IPS-18a (cell line): ENCODE measurements at regions not wholly inside any gene's neighbourhood (a gene's known extent, or its start where the extent isn't known, plus 50 kb on each side); places are given as distances from the start of the nearest gene placed in this dataset.

Source experiments
- H3K27ac ChIP-seq: one replicate; pipeline ENCODE4 v1.5.1; 2013; ENCODE audit warnings: low read length
- H3K27me3 ChIP-seq: one replicate; pipeline ENCODE4 v1.6.1; 2013; ENCODE audit warnings: mild to moderate bottlenecking, low read length; ENCODE audit not compliant: control insufficient read depth, insufficient read depth
- H3K36me3 ChIP-seq: one replicate; pipeline ENCODE4 v1.6.1; 2013; ENCODE audit warnings: low read depth, low read length; ENCODE audit not compliant: control insufficient read depth
- H3K4me1 ChIP-seq: one replicate; pipeline ENCODE4 v1.6.1; 2013; ENCODE audit warnings: low read depth, low read length; ENCODE audit not compliant: control insufficient read depth
- H3K4me3 ChIP-seq: one replicate; pipeline ENCODE4 v1.5.1; 2013; ENCODE audit warnings: low read length
- H3K9ac ChIP-seq: one replicate; pipeline ENCODE4 v1.6.1; 2013; ENCODE audit warnings: mild to moderate bottlenecking, low read length, moderate library complexity
- H3K9me3 ChIP-seq: one replicate; pipeline ENCODE4 v1.6.1; 2013; ENCODE audit warnings: low read depth, low read length; ENCODE audit not compliant: control insufficient read depth

GRCh38 chr10:111998728-111999127 is 184.8 kb downstream of the GPAM start:
- H3K9me3 ChIP-seq: no peaks in the 10 kb centered on the region
- H3K27ac ChIP-seq: no peak overlapping the region
- no peaks in the 10 kb centered on the region for H3K27me3 ChIP-seq
- H3K4me3 ChIP-seq: no peak overlapping the region
- H3K9ac ChIP-seq: no peak overlapping the region
- H3K4me1 ChIP-seq: peaks cover 21% of the 10 kb centered on the region
- H3K36me3 ChIP-seq: no peaks in the 10 kb centered on the region

DNA sequence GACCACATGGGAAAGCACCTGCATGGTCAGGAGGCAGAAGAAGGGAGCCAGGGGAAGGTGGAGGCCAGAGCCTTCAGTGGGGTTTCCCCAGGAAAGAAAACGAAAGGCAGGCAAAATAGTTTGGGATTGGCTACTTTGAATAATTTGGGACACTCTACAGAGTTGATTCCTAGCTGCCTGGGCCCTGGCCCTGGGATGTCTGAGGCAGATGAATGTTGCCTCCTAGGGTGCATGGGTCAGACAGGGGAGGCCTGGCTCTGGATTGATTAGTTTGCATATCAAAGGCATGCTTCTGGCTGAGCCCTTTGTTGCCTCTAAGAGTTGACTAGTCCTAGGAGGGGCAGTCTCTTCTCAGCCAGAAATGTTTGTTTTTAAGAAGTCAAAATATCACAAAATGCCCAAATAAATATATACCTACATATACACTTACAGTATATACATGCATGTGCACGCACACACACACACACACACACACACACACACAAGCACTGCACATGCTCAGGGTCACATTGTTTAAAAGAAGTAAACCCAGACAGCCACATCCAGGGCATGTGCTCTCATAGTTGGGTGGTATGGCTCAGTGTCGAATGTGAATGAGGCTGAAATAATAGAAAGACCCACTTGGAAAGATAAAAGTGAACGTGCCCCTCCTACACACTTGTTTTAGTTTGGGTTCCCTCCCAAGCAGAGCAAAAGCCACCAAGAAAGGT is 184.2 kb downstream of the GPAM start:
- peak overlapping the region; percentile 16 for H3K4me3 ChIP-seq
- H3K4me1 ChIP-seq: peaks cover 21% of the 10 kb centered on the region
- no peaks in the 10 kb centered on the region for H3K27me3 ChIP-seq
- no peak overlapping the region for H3K9ac ChIP-seq
- H3K36me3 ChIP-seq: no peaks in the 10 kb centered on the region
- H3K9me3 ChIP-seq: no peaks in the 10 kb centered on the region
- no peak overlapping the region for H3K27ac ChIP-seq

DNA sequence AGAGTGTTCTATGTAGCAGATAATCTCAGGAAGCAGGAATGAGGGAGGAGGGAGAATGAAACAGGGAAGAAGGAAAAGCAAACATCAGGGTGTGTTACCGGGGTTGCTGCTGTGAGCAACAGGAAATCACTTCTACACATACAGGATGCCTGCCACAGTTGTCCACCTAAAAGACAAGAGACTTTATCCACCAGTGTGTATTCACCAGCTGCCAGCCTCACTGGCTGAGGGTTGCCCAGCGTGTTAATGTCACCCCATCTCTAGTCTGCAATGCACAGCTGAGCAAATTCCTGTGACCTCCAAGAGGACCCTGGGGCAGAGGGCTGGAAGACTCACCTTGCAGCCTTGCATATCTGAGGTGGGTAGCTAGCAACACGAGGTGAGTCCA is 183.7 kb downstream of the GPAM start:
- no peak overlapping the region for H3K27ac ChIP-seq
- no peaks in the 10 kb centered on the region for H3K9me3 ChIP-seq
- H3K36me3 ChIP-seq: no peaks in the 10 kb centered on the region
- peak overlapping the region; percentile 16 for H3K4me3 ChIP-seq
- H3K27me3 ChIP-seq: no peaks in the 10 kb centered on the region
- peaks cover 21% of the 10 kb centered on the region for H3K4me1 ChIP-seq
- no peak overlapping the region for H3K9ac ChIP-seq

DNA sequence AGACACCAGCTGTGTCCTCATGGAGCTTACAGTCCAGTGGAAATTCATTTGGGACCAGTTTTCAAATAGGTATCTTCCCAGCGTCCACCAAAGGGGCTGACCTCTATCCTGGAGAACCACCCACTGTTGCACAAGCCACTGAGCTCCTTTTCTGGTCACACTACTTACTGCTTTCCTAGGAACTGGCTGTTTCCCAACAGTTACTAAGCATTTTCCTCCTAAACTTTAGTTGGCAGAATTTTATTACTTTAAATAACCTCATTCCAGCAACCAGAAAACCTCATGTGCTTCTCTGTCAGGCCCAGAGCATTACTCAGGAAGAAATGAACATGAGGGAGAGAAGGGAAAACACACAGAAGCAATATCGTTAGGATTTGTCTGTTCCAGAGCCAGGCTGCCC is 183.1 kb downstream of the GPAM start:
- Histone ChIP-seq H3K9ac (no peak overlapping the region), H3K4me3 (no peak overlapping the region), H3K9me3 (no peaks in the 10 kb centered on the region), H3K27me3 (no peaks in the 10 kb centered on the region), H3K36me3 (no peaks in the 10 kb centered on the region), H3K27ac (no peak overlapping the region), H3K4me1 (peaks cover 21% of the 10 kb centered on the region)

DNA sequence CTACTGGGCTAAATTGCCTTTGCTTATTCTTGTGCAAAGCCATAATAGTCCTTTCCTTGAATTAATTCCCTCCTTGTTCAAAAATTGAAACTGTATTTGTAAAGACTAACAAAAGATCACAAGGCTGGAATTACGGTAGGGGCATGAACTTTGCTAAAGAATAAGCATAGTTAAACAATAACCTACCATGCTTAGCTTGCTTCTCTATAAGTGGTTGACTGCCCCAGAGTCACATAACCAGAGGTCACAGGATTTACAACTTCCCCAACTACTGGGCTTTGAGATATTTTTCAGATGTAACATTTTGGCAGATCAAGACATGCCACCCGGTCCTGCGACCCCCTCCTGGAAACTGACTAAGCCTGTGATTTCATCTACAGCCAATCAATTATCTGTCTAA is 181.4 kb downstream of the GPAM start:
- H3K9ac ChIP-seq: no peak overlapping the region
- no peak overlapping the region for H3K27ac ChIP-seq
- H3K4me3 ChIP-seq: no peak overlapping the region
- no peaks in the 10 kb centered on the region for H3K36me3 ChIP-seq
- no peaks in the 10 kb centered on the region for H3K9me3 ChIP-seq
- H3K4me1 ChIP-seq: peaks cover 24% of the 10 kb centered on the region
- no peaks in the 10 kb centered on the region for H3K27me3 ChIP-seq

DNA sequence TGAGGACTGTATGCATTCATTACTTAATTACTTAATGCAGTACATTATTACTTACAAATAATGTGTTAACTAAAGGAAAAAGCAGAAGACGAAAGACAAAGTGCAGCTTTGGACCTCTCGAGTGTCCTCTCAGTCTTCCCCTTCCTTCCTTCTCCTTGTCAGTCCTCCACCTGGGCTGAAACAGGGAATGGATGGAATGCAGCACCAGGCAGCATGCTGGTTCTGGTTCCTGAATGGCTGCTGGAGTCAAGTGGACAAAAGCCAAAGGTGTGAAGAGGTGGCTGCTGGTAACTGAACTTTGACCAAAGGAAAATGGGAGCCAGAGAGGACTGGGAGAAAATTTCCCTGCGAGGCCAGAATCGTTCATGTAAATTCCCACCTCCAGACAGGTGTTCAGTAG is 179.5 kb downstream of the GPAM start:
- H3K9ac ChIP-seq: no peak overlapping the region
- H3K9me3 ChIP-seq: no peaks in the 10 kb centered on the region
- H3K4me3 ChIP-seq: no peak overlapping the region
- H3K27me3 ChIP-seq: no peaks in the 10 kb centered on the region
- H3K36me3 ChIP-seq: no peaks in the 10 kb centered on the region
- no peak overlapping the region for H3K27ac ChIP-seq
- peaks cover 17% of the 10 kb centered on the region for H3K4me1 ChIP-seq

DNA sequence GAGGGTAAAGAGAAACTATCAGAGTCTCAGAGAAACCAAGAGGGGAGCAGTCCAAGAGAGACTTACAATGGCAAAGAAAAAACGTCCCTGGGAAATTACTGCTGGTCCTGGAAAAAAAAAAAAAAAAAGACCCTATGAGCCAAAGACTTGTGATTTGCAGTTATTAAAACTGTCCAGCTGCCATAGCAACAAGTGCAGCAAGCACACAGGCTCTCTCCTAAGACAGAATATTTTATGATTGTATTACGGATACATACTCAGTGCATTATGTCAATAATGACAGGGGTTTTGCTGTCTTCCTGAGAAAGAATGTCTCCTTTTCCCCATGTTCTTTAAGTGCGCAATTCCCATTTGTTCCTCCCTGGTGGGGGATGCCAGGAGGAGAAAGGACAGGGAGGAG is 178.5 kb downstream of the GPAM start:
- H3K9ac ChIP-seq: no peak overlapping the region
- no peaks in the 10 kb centered on the region for H3K36me3 ChIP-seq
- H3K27ac ChIP-seq: no peak overlapping the region
- no peaks in the 10 kb centered on the region for H3K9me3 ChIP-seq
- no peaks in the 10 kb centered on the region for H3K27me3 ChIP-seq
- peaks cover 7% of the 10 kb centered on the region for H3K4me1 ChIP-seq
- no peak overlapping the region for H3K4me3 ChIP-seq

- H3K9ac ChIP-seq: no peak overlapping the region
Measured at GRCh38 chr10:112006407-112006806, 177.2 kb downstream of the GPAM start.

GRCh38 chr10:112006831-112007230 is 176.7 kb downstream of the GPAM start:
- Histone ChIP-seq H3K9me3 (no peaks in the 10 kb centered on the region), H3K27ac (no peak overlapping the region), H3K9ac (no peak overlapping the region), H3K36me3 (no peaks in the 10 kb centered on the region), H3K27me3 (no peaks in the 10 kb centered on the region), H3K4me3 (no peak overlapping the region), H3K4me1 (peaks cover 8% of the 10 kb centered on the region)

More at GRCh38 chr10:112006407-112006806, 177.2 kb downstream of the GPAM start:
- H3K27ac ChIP-seq: no peak overlapping the region
- H3K27me3 ChIP-seq: no peaks in the 10 kb centered on the region
- H3K36me3 ChIP-seq: no peaks in the 10 kb centered on the region
- no peak overlapping the region for H3K4me3 ChIP-seq
- H3K9me3 ChIP-seq: no peaks in the 10 kb centered on the region
- H3K4me1 ChIP-seq: peaks cover 8% of the 10 kb centered on the region

GRCh38 chr10:112022196-112022595 is 161.4 kb downstream of the GPAM start:
- no peaks in the 10 kb centered on the region for H3K4me1 ChIP-seq
- H3K4me3 ChIP-seq: no peak overlapping the region
- H3K27ac ChIP-seq: no peak overlapping the region
- H3K36me3 ChIP-seq: no peaks in the 10 kb centered on the region
- H3K9me3 ChIP-seq: no peaks in the 10 kb centered on the region
- H3K27me3 ChIP-seq: no peaks in the 10 kb centered on the region
- no peak overlapping the region for H3K9ac ChIP-seq

DNA sequence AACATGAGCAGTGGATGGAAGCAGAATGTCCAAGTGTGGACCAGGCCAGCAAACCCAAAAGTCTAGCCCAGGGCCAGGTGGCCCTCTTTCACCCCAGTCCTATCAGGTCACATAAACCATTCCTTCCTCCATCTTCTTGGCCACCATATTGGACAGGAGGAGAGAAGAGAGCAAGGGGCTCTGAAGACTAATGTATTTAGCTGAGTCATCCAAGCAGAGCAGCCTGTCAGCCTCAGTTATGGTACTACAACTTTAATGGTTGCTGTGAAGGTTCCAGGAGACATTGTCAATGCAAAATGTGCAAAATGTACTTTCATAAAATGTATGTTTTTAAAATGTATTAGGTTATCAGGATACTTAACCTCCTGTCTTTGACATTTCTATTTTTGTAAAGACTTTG is 159.5 kb downstream of the GPAM start:
- Histone ChIP-seq H3K9me3 (no peaks in the 10 kb centered on the region), H3K9ac (no peak overlapping the region), H3K4me3 (no peak overlapping the region), H3K27ac (no peak overlapping the region), H3K36me3 (no peaks in the 10 kb centered on the region), H3K4me1 (no peaks in the 10 kb centered on the region), H3K27me3 (no peaks in the 10 kb centered on the region)

- H3K4me1 ChIP-seq: no peaks in the 10 kb centered on the region
- H3K4me3 ChIP-seq: no peak overlapping the region
- no peak overlapping the region for H3K9ac ChIP-seq
- H3K27ac ChIP-seq: no peak overlapping the region
- no peaks in the 10 kb centered on the region for H3K36me3 ChIP-seq
- H3K9me3 ChIP-seq: peaks cover 4% of the 10 kb centered on the region
- H3K27me3 ChIP-seq: no peaks in the 10 kb centered on the region
Measured at GRCh38 chr10:112025228-112025627, 158.3 kb downstream of the GPAM start.
